CD14-positive monocyte (primary cell): ENCODE measurements at regions not wholly inside any gene's neighbourhood (a gene's known extent, or its start where the extent isn't known, plus 50 kb on each side); places are given as distances from the start of the nearest gene placed in this dataset.

ENCODE experiments used
- DNase-seq, 3 donors: peaks; one replicate each; pipeline ENCODE4 v3.0.0-alpha.2; 2011 to 2022
- H2AFZ ChIP-seq: 2 replicates; pipeline ENCODE4 v1.6.0; 2012; ENCODE audit warnings: mild to moderate bottlenecking, low read depth, low read length, inconsistent platforms; ENCODE audit not compliant: insufficient read depth, poor library complexity, severe bottlenecking
- H3K27ac ChIP-seq, 2 donors: 1 replicate in 1 of 2; 2 replicates in 1 of 2; pipeline ENCODE4 v1.5.1; 2012 to 2013; ENCODE audit warnings: low read length in 2 of 2, control low read depth in 1 of 2, inconsistent platforms in 1 of 2, low read depth in 1 of 2, mild to moderate bottlenecking in 1 of 2
- H3K27me3 ChIP-seq, 2 donors: one replicate each; pipeline versions ENCODE4 v1.6.0 to v1.6.1; 2011 to 2013; ENCODE audit warnings: low read length in 2 of 2; ENCODE audit not compliant: control insufficient read depth in 2 of 2, insufficient read depth in 2 of 2
- H3K36me3 ChIP-seq, 2 donors: replicated peaks in 1 of 2; 1 replicate in 1 of 2; 2 replicates in 1 of 2; pipeline versions ENCODE4 v1.5.1 to v1.6.1; 2012 to 2013; ENCODE audit warnings: low read length in 2 of 2, control low read depth in 1 of 2, inconsistent platforms in 1 of 2, mild to moderate bottlenecking in 1 of 2; ENCODE audit not compliant: insufficient read depth in 2 of 2, control insufficient read depth in 1 of 2
- H3K4me1 ChIP-seq, 2 donors: 1 replicate in 1 of 2; 2 replicates in 1 of 2; pipeline versions ENCODE4 v1.5.1 to v1.6.1; 2012 to 2013; ENCODE audit warnings: low read length in 2 of 2, control low read depth in 1 of 2, inconsistent platforms in 1 of 2, mild to moderate bottlenecking in 1 of 2, moderate library complexity in 1 of 2; ENCODE audit not compliant: insufficient read depth in 2 of 2, control insufficient read depth in 1 of 2
- H3K4me2 ChIP-seq: replicated peaks from 2 replicates; pipeline ENCODE3; 2012; ENCODE audit warnings: low read length, moderate library complexity, mild to moderate bottlenecking; ENCODE audit not compliant: poor library complexity, severe bottlenecking; ENCODE audit errors: extremely low read depth
- H3K4me3 ChIP-seq, 3 experiments: fragments of 200-600 bp in 1 of 3; sonication (generic) in 1 of 3; replicated peaks in 1 of 3; 1 replicate in 2 of 3; 2 replicates in 1 of 3; pipeline ENCODE4 v1.5.1; 2011 to 2013; ENCODE audit warnings: low read length in 3 of 3, mild to moderate bottlenecking in 3 of 3, control low read depth in 2 of 3, low read depth in 2 of 3, inconsistent platforms in 1 of 3, moderate library complexity in 1 of 3
- H3K79me2 ChIP-seq: 2 replicates; pipeline ENCODE4 v1.6.0; 2012; ENCODE audit warnings: mild to moderate bottlenecking, control low read depth, inconsistent platforms, low read length, moderate library complexity; ENCODE audit not compliant: insufficient read depth
- H3K9ac ChIP-seq: 2 replicates; pipeline ENCODE4 v1.6.0; 2017; ENCODE audit warnings: low read length, mild to moderate bottlenecking; ENCODE audit not compliant: insufficient read depth, poor library complexity, severe bottlenecking
- H3K9me3 ChIP-seq, 2 donors: replicated peaks in 1 of 2; 1 replicate in 1 of 2; 2 replicates in 1 of 2; pipeline versions ENCODE4 v1.5.1 to v1.6.1; 2012 to 2013; ENCODE audit warnings: low read length in 2 of 2, control low read depth in 1 of 2; ENCODE audit not compliant: control insufficient read depth in 1 of 2, insufficient read depth in 1 of 2
- H4K20me1 ChIP-seq: 2 replicates; pipeline ENCODE4 v1.6.0; 2012; ENCODE audit warnings: mild to moderate bottlenecking, low read length, control low read depth, moderate library complexity; ENCODE audit not compliant: insufficient read depth
- H3K27ac Mint-ChIP-seq, 7 donors: one replicate each; pipeline ENCODE4 v1.8.0; 2020; ENCODE audit warnings: mild to moderate bottlenecking in 7 of 7, mixed read lengths in 7 of 7, moderate library complexity in 6 of 7, inconsistent platforms in 2 of 7
- H3K27me3 Mint-ChIP-seq, 3 donors: one replicate each; pipeline ENCODE4 v1.8.0; 2021 to 2022; ENCODE audit warnings: low read depth in 3 of 3, mild to moderate bottlenecking in 3 of 3, mixed read lengths in 3 of 3, moderate library complexity in 3 of 3, inconsistent platforms in 1 of 3
- H3K36me3 Mint-ChIP-seq, 2 donors: one replicate each; pipeline ENCODE4 v1.8.0; 2020; ENCODE audit warnings: mixed read lengths in 2 of 2, inconsistent platforms in 1 of 2, mild to moderate bottlenecking in 1 of 2
- H3K4me1 Mint-ChIP-seq: one replicate; pipeline ENCODE4 v1.8.0; 2020; ENCODE audit warnings: mild to moderate bottlenecking, mixed read lengths
- H3K4me3 Mint-ChIP-seq, 2 donors: one replicate each; pipeline ENCODE4 v1.8.0; 2020; ENCODE audit warnings: mild to moderate bottlenecking in 2 of 2, mixed read lengths in 2 of 2, moderate library complexity in 1 of 2
- H3K9me3 Mint-ChIP-seq, 7 donors: one replicate each; pipeline ENCODE4 v1.8.0; 2020 to 2022; ENCODE audit warnings: mixed read lengths in 7 of 7, mild to moderate bottlenecking in 6 of 7, moderate library complexity in 6 of 7, inconsistent platforms in 2 of 7
- CTCF ChIP-seq: fragments of 200-600 bp; IDR thresholded peaks from one replicate; pipeline ENCODE4 v1.8.0; 2022; ENCODE audit warnings: antibody characterized with exemption, mild to moderate bottlenecking
- WGBS: methylation state at CpG from one replicate; pipeline ENCODE4 v1.1.5; 2013; ENCODE audit warnings: missing lambda C conversion rate; ENCODE audit not compliant: insufficient coverage; 5-methylcytosine and 5-hydroxymethylcytosine counted together
- intact Hi-C, 2 donors: fragments of 100-400 bp; cut with micrococcal nuclease; formaldehyde crosslinking; loops; one replicate each; pipeline versions ENCODE4 v1.15.0 to v1.15.1; 2023

DNA sequence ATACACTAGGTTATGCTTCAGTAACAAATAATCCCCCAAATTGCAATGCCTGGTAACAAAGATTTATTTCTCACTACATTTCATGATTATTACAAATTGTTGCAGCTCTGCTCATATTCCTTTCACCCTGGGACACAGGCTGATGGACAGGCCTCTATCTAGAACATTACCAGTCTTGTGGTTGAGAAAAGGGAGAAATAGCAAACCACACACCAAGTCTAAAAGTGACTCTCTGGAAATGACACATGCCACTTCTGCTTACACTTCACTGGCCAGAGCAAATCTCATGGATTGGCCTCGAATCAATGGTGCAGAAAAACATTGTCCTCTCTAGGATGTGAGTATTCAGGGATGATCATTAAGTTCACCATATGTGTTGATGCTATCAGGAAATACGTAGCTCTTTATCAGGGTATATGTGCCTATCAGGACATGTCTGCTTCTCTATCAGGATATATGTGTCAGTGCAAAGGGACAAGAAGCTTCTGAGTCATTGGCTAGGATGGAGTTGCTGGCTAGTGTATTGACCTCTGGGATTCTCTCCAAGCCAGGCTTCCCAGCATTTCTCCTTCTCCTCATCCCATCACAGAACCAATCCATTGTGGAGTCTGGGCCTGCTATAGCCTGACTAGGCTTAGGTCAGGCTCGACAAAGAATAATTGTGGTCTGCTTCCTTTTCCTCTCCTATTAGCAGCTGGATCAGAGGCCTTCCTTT, 91.1 kb upstream of the CEP78 start:
- Histone ChIP-seq H3K79me2 (no peaks in the 10 kb centered on the region), H4K20me1 (no peaks in the 10 kb centered on the region), H3K9ac (no peak overlapping the region), H3K27ac (no peak overlapping the region), H3K36me3 (no peaks in the 10 kb centered on the region), H2AFZ (no peak overlapping the region), H3K4me3 (no peak overlapping the region), H3K9me3 (peaks cover 20 to 30% of the 10 kb centered on the region in 2 donors), H3K4me1 (peaks cover 12 to 23% of the 10 kb centered on the region in 2 donors), H3K4me2 (no peak overlapping the region), H3K27me3 (no peaks in the 10 kb centered on the region)
- 58% methylated on average over 2 of the region's 3 CpGs for WGBS
- H3K4me1 Mint-ChIP-seq = peaks cover 21% of the 10 kb centered on the region
- peak overlapping the region in 3 of 7 donors; percentile 14 to 78 (median 50) for H3K27ac Mint-ChIP-seq
- H3K36me3 Mint-ChIP-seq = peaks cover 2 to 3% of the 10 kb centered on the region in 2 donors
- peaks cover 19 to 38% (median 32%) of the 10 kb centered on the region in 7 donors for H3K9me3 Mint-ChIP-seq
- intact Hi-C loops = no loop called here
- no peak for TF ChIP-seq CTCF
- H3K27me3 Mint-ChIP-seq = peaks cover 0 to 2% (median 0%) of the 10 kb centered on the region in 3 donors
- H3K4me3 Mint-ChIP-seq = no peak overlapping the region
- peak in 1 of 3 donors; percentile 21 for DNase-seq

GRCh38 chr9:78144008-78144381, 91.9 kb upstream of the CEP78 start:
- H3K9ac ChIP-seq = no peak overlapping the region
- H3K36me3 ChIP-seq = no peaks in the 10 kb centered on the region
- peaks cover 19 to 44% (median 38%) of the 10 kb centered on the region in 7 donors for H3K9me3 Mint-ChIP-seq
- no peak overlapping the region for H3K27ac Mint-ChIP-seq
- H3K27ac ChIP-seq = no peak overlapping the region
- no peak for DNase-seq
- peaks cover 24 to 30% of the 10 kb centered on the region in 2 donors for H3K9me3 ChIP-seq
- peaks cover 12 to 23% of the 10 kb centered on the region in 2 donors for H3K4me1 ChIP-seq
- H4K20me1 ChIP-seq = no peaks in the 10 kb centered on the region
- no peak for TF ChIP-seq CTCF
- H3K4me3 Mint-ChIP-seq = no peak overlapping the region
- H3K27me3 Mint-ChIP-seq = peaks cover 0 to 2% (median 0%) of the 10 kb centered on the region in 3 donors
- intact Hi-C loops = no loop called here
- no peaks in the 10 kb centered on the region for H3K27me3 ChIP-seq
- H3K4me2 ChIP-seq = no peak overlapping the region
- no peak overlapping the region for H3K4me3 ChIP-seq
- peaks cover 21% of the 10 kb centered on the region for H3K4me1 Mint-ChIP-seq
- no peak overlapping the region for H2AFZ ChIP-seq
- H3K79me2 ChIP-seq = no peaks in the 10 kb centered on the region
- WGBS = no CpG with 5 or more reads among the region's 1 CpG
- H3K36me3 Mint-ChIP-seq = peaks cover 2 to 3% of the 10 kb centered on the region in 2 donors
